H9 (cell line): ENCODE measurements at regions not wholly inside any gene's neighbourhood (a gene's known extent, or its start where the extent isn't known, plus 50 kb on each side); places are given as distances from the start of the nearest gene placed in this dataset.

Experiments used
- DNase-seq: peaks from one replicate; pipeline ENCODE4 v3.0.0-alpha.2; 2017
- H2AFZ ChIP-seq: one replicate; pipeline ENCODE4 v1.6.1; 2013; ENCODE audit warnings: mild to moderate bottlenecking, low read length, control low read depth, moderate library complexity
- H2AK5ac ChIP-seq: 2 replicates; pipeline ENCODE4 v1.6.1; 2013; ENCODE audit warnings: low read length, control low read depth, mixed read lengths; ENCODE audit not compliant: insufficient read length
- H2BK120ac ChIP-seq: one replicate; pipeline ENCODE4 v1.6.1; 2013; ENCODE audit warnings: low read depth, mild to moderate bottlenecking, low read length, control low read depth, inconsistent platforms; ENCODE audit not compliant: poor library complexity, severe bottlenecking
- H2BK12ac ChIP-seq: 2 replicates; pipeline ENCODE4 v1.6.1; 2013; ENCODE audit warnings: low read length, control low read depth, mixed read lengths, low read depth; ENCODE audit not compliant: insufficient read length
- H2BK15ac ChIP-seq: 2 replicates; pipeline ENCODE4 v1.6.1; 2013; ENCODE audit warnings: low read depth, low read length, control low read depth
- H2BK20ac ChIP-seq: one replicate; pipeline ENCODE4 v1.6.1; 2013; ENCODE audit warnings: low read depth, mild to moderate bottlenecking, low read length, control low read depth, inconsistent platforms; ENCODE audit not compliant: poor library complexity, severe bottlenecking
- H2BK5ac ChIP-seq: 2 replicates; pipeline ENCODE4 v1.6.1; 2013; ENCODE audit warnings: low read length, control low read depth, mixed read lengths; ENCODE audit not compliant: insufficient read length
- H3K14ac ChIP-seq: 2 replicates; pipeline ENCODE4 v1.6.1; 2013; ENCODE audit warnings: low read length, control low read depth; ENCODE audit not compliant: insufficient read depth
- H3K18ac ChIP-seq: 2 replicates; pipeline ENCODE4 v1.6.1; 2013; ENCODE audit warnings: low read depth, mild to moderate bottlenecking, mixed read lengths, low read length, control low read depth; ENCODE audit not compliant: insufficient read length
- H3K23ac ChIP-seq: 2 replicates; pipeline ENCODE4 v1.6.1; 2013; ENCODE audit warnings: low read length, control low read depth, mixed read lengths, low read depth; ENCODE audit not compliant: insufficient read length
- H3K23me2 ChIP-seq: 2 replicates; pipeline ENCODE4 v1.6.1; 2013; ENCODE audit warnings: low read depth, mild to moderate bottlenecking, mixed read lengths, low read length, control low read depth; ENCODE audit not compliant: insufficient read length, poor library complexity, severe bottlenecking
- H3K27ac ChIP-seq: 2 replicates; pipeline ENCODE4 v1.5.1; 2013; ENCODE audit warnings: low read length, control low read depth, mixed read lengths, low read depth; ENCODE audit not compliant: insufficient read length
- H3K27me3 ChIP-seq: 2 replicates; pipeline ENCODE4 v1.6.1; 2013; ENCODE audit warnings: low read length, control low read depth, inconsistent platforms; ENCODE audit not compliant: insufficient read depth
- H3K4ac ChIP-seq: 2 replicates; pipeline ENCODE4 v1.6.1; 2013; ENCODE audit warnings: low read depth, mild to moderate bottlenecking, control low read depth, inconsistent platforms, low read length, moderate library complexity
- H3K4me1 ChIP-seq: 2 replicates; pipeline ENCODE4 v1.6.1; 2013; ENCODE audit warnings: low read length, control low read depth, inconsistent platforms; ENCODE audit not compliant: insufficient read depth
- H3K4me2 ChIP-seq: 2 replicates; pipeline ENCODE4 v1.6.1; 2013; ENCODE audit warnings: low read length, control low read depth, mixed read lengths; ENCODE audit not compliant: insufficient read length, insufficient read depth
- H3K56ac ChIP-seq: 2 replicates; pipeline ENCODE4 v1.6.1; 2013; ENCODE audit warnings: low read depth, mild to moderate bottlenecking, mixed read lengths, low read length, control low read depth; ENCODE audit not compliant: insufficient read length
- H3K79me1 ChIP-seq: 2 replicates; pipeline ENCODE4 v1.6.1; 2013; ENCODE audit warnings: low read depth, mild to moderate bottlenecking, moderate library complexity, low read length, control low read depth, inconsistent platforms; ENCODE audit not compliant: insufficient read depth, poor library complexity, severe bottlenecking
- H3K79me2 ChIP-seq: 2 replicates; pipeline ENCODE4 v1.6.1; 2013; ENCODE audit warnings: low read length, control low read depth, inconsistent platforms; ENCODE audit not compliant: insufficient read depth
- H3K9ac ChIP-seq: 2 replicates; pipeline ENCODE4 v1.6.1; 2013; ENCODE audit warnings: low read length, control low read depth, mixed read lengths; ENCODE audit not compliant: insufficient read length; ENCODE audit errors: extremely low read depth
- H3K9me3 ChIP-seq: one replicate; pipeline ENCODE4 v1.6.1; 2013; ENCODE audit warnings: low read depth, low read length, inconsistent platforms; ENCODE audit not compliant: control insufficient read depth
- H3T11ph ChIP-seq: one replicate; pipeline ENCODE4 v1.6.1; 2013; ENCODE audit warnings: mild to moderate bottlenecking, low read length, control low read depth, inconsistent platforms
- H4K20me1 ChIP-seq: one replicate; pipeline ENCODE4 v1.6.1; 2013; ENCODE audit not compliant: control insufficient read depth, insufficient read length, insufficient read depth
- H4K5ac ChIP-seq: 2 replicates; pipeline ENCODE4 v1.6.1; 2013; ENCODE audit warnings: low read depth, mild to moderate bottlenecking, mixed read lengths, low read length, control low read depth; ENCODE audit not compliant: insufficient read length
- H4K8ac ChIP-seq: replicated peaks from 2 replicates; pipeline ENCODE4 v1.6.1; 2013; ENCODE audit warnings: low read length, control low read depth, mixed read lengths, low read depth; ENCODE audit not compliant: insufficient read length
- H4K91ac ChIP-seq: 2 replicates; pipeline ENCODE4 v1.6.1; 2013; ENCODE audit warnings: low read depth, mild to moderate bottlenecking, moderate library complexity, mixed read lengths, low read length, control low read depth; ENCODE audit not compliant: insufficient read length
- H3K27ac Mint-ChIP-seq, 3 experiments: 2 replicates in 2 of 3; 3 replicates in 1 of 3; pipeline ENCODE4 v1.8.0; 2020 to 2021; ENCODE audit warnings: mixed read lengths in 3 of 3, mild to moderate bottlenecking in 1 of 3, moderate library complexity in 1 of 3
- H3K27me3 Mint-ChIP-seq: 2 replicates; pipeline ENCODE4 v1.8.0; 2021; ENCODE audit warnings: low read depth, mild to moderate bottlenecking, moderate library complexity, mixed read lengths
- H3K36me3 Mint-ChIP-seq, 3 experiments: 2 replicates in 2 of 3; 3 replicates in 1 of 3; pipeline ENCODE4 v1.8.0; 2020 to 2021; ENCODE audit warnings: low read depth in 3 of 3, mixed read lengths in 3 of 3; ENCODE audit not compliant: insufficient read depth in 1 of 3
- H3K4me1 Mint-ChIP-seq, 2 experiments: 2 replicates each; pipeline ENCODE4 v1.8.0; 2020; ENCODE audit warnings: mixed read lengths in 2 of 2
- H3K4me3 Mint-ChIP-seq, 2 experiments: 2 replicates in 1 of 2; 3 replicates in 1 of 2; pipeline ENCODE4 v1.8.0; 2020 to 2021; ENCODE audit warnings: mild to moderate bottlenecking in 2 of 2, mixed read lengths in 2 of 2, moderate library complexity in 1 of 2
- H3K9me3 Mint-ChIP-seq, 2 experiments: 2 replicates in 1 of 2; 3 replicates in 1 of 2; pipeline ENCODE4 v1.8.0; 2020; ENCODE audit warnings: mild to moderate bottlenecking in 2 of 2, mixed read lengths in 2 of 2, moderate library complexity in 1 of 2
- CTCF ChIP-seq: fragments of 200-600 bp; sonication (generic); conservative IDR thresholded peaks from 3 replicates; pipeline ENCODE4 v1.8.0; 2021; ENCODE audit warnings: antibody characterized with exemption, mild to moderate bottlenecking
- WGBS: extraction: QIAGEN DNeasy Blood & Tissue Kit; methylation state at CpG from one replicate; pipeline ENCODE4 v1.1.7; 2013; ENCODE audit warnings: missing lambda C conversion rate, low lambda C conversion rate, mixed read lengths; ENCODE audit not compliant: insufficient read length; ENCODE audit errors: extremely low coverage; 5-methylcytosine and 5-hydroxymethylcytosine counted together

DNA sequence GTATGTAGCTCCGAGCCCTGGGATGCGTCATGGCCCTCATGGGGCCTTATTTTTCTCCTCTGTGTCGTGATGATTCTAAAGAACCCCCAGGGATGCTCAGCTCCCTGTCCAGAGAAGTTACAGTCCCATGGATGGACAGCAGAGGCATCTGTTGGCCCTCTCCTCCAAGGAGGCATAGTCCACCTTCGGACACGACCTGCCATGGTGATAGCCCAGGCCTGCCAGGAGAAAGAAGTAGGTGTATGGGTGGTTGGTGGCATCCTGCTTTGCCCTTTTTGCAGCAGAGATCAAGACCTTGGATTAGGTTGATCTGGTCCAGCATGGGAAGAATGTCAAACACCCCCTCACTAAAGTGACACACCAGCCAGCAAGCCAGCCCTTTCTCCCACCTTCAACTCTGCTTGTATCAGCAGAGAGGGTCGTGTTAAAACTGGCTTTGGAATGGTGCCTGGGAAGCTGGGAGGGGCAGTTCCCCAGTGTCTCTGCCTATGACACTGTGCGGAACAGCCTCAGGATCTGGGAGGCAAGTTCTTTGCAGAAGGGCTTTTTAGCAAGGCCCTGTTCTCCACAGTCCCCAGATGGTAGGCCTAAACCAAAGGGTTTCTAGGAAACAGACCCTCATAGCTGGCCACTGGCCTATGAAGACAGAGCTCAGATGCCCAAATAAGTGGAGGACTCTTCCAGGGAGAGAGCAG, 259.9 kb upstream of the RPL38 start:
- H3K4ac ChIP-seq = no peak overlapping the region
- H3K4me1 Mint-ChIP-seq = no peaks in the 10 kb centered on the region; a peak in 1 of 4 replicates
- TF ChIP-seq CTCF = no peak
- H3K9me3 ChIP-seq = no peaks in the 10 kb centered on the region
- no peak overlapping the region for H2AFZ ChIP-seq
- H3K27ac Mint-ChIP-seq = no peak overlapping the region
- no peak overlapping the region for H3K4me3 Mint-ChIP-seq
- no peak overlapping the region for H4K91ac ChIP-seq
- H3K18ac ChIP-seq = no peak overlapping the region
- peaks cover 48% of the 10 kb centered on the region for H3K27me3 Mint-ChIP-seq
- no peaks in the 10 kb centered on the region; a peak in 1 of 5 replicates for H3K9me3 Mint-ChIP-seq
- no peak overlapping the region for H3K4me2 ChIP-seq
- no peaks in the 10 kb centered on the region; a peak in 1 of 7 replicates for H3K36me3 Mint-ChIP-seq
- H2BK12ac ChIP-seq = no peak overlapping the region
- H2BK5ac ChIP-seq = no peak overlapping the region
- H3K79me1 ChIP-seq = no peaks in the 10 kb centered on the region
- no peak for DNase-seq
- no peak overlapping the region for H3T11ph ChIP-seq
- no peak overlapping the region for H3K14ac ChIP-seq
- no peaks in the 10 kb centered on the region for H3K23me2 ChIP-seq
- no peaks in the 10 kb centered on the region for H3K27me3 ChIP-seq
- H4K8ac ChIP-seq = no peak overlapping the region
- no peak overlapping the region for H4K5ac ChIP-seq
- H4K20me1 ChIP-seq = no peaks in the 10 kb centered on the region
- H3K79me2 ChIP-seq = no peaks in the 10 kb centered on the region
- no peak overlapping the region for H3K9ac ChIP-seq
- no peak overlapping the region for H3K27ac ChIP-seq
- H2BK15ac ChIP-seq = no peak overlapping the region
- WGBS = no CpG with 5 or more reads among the region's 7 CpGs
- no peaks in the 10 kb centered on the region for H3K4me1 ChIP-seq
- H3K56ac ChIP-seq = no peak overlapping the region
- no peak overlapping the region for H2AK5ac ChIP-seq
- H2BK20ac ChIP-seq = no peak overlapping the region
- no peak overlapping the region for H2BK120ac ChIP-seq
- H3K23ac ChIP-seq = no peak overlapping the region
